ENCODE measurements at regions not wholly inside any gene's neighbourhood (a gene's known extent, or its start where the extent isn't known, plus 50 kb on each side); places are given as distances from the start of the nearest gene placed in this dataset.
"Not testable (repeated sequence)": the region's sequence is repeated elsewhere in the genome, so short reads cannot be mapped to it uniquely, and the experiment has no call there.

- BruUV-seq (replicated peaks): no TSS peak
- Mint-ChIP-seq H3K4me3 (ENCODE audit: unreplicated experiment) (no peak overlapping the region), H3K36me3 (ENCODE audit: insufficient read depth, unreplicated experiment) (no peaks in the 10 kb centered on the region), H3K9me3 (ENCODE audit: unreplicated experiment) (no peaks in the 10 kb centered on the region), H3K27me3 (ENCODE audit: insufficient read depth, unreplicated experiment) (no peaks in the 10 kb centered on the region), H3K4me1 (ENCODE audit: insufficient read depth, unreplicated experiment) (no peaks in the 10 kb centered on the region), H3K27ac (ENCODE audit: low read depth, unreplicated experiment) (no peak overlapping the region)
- intact Hi-C loops (cut with micrococcal nuclease): no loop called here
- ChIA-PET POLR2A (interaction anchor here (0.5 kb wide), 1 partner anchor 261 kb away, joined by 3 read pairs; no protein-coding TSS in a partner anchor), CTCF (no interaction called here)
- TF ChIP-seq CTCF (IDR thresholded peaks at IDR 0.05; ENCODE audit: unreplicated experiment): no peak
- no peak for DNase-seq (ENCODE audit: unreplicated experiment)
These were observed 1504.6 kb upstream of the WWC1 start for GRCh38 chr5:166786889-166787288.

GRCh38 chr5:166788050-166788449, 1503.4 kb upstream of the WWC1 start:
- no peak for DNase-seq (ENCODE audit: unreplicated experiment)
- Mint-ChIP-seq H3K36me3 (ENCODE audit: insufficient read depth, unreplicated experiment) (no peaks in the 10 kb centered on the region), H3K4me1 (ENCODE audit: insufficient read depth, unreplicated experiment) (no peaks in the 10 kb centered on the region), H3K9me3 (ENCODE audit: unreplicated experiment) (no peaks in the 10 kb centered on the region), H3K27me3 (ENCODE audit: insufficient read depth, unreplicated experiment) (no peaks in the 10 kb centered on the region), H3K27ac (ENCODE audit: low read depth, unreplicated experiment) (no peak overlapping the region), H3K4me3 (ENCODE audit: unreplicated experiment) (no peak overlapping the region)
- ChIA-PET POLR2A (no interaction called here), CTCF (interaction anchor here (0.6 to 0.9 kb wide), 2 partner anchors 176 to 187 kb away, joined by 3 read pairs; no protein-coding TSS in a partner anchor)
- intact Hi-C loops (cut with micrococcal nuclease): no loop called here
- no TSS peak for BruUV-seq (replicated peaks)
- no peak for TF ChIP-seq CTCF (IDR thresholded peaks at IDR 0.05; ENCODE audit: unreplicated experiment)

GRCh38 chr5:166795756-166796155, 1495.7 kb upstream of the WWC1 start:
- ChIA-PET CTCF (no interaction called here), POLR2A (interaction anchor here (0.6 kb wide), 1 partner anchor 114 kb away, joined by 3 read pairs; no protein-coding TSS in a partner anchor)
- no TSS peak for BruUV-seq (replicated peaks)
- Mint-ChIP-seq H3K27me3 (ENCODE audit: insufficient read depth, unreplicated experiment) (no peaks in the 10 kb centered on the region), H3K36me3 (ENCODE audit: insufficient read depth, unreplicated experiment) (no peaks in the 10 kb centered on the region), H3K27ac (ENCODE audit: low read depth, unreplicated experiment) (no peak overlapping the region), H3K4me3 (ENCODE audit: unreplicated experiment) (no peak overlapping the region), H3K4me1 (ENCODE audit: insufficient read depth, unreplicated experiment) (no peaks in the 10 kb centered on the region), H3K9me3 (ENCODE audit: unreplicated experiment) (peaks cover 7% of the 10 kb centered on the region)
- no peak for DNase-seq (ENCODE audit: unreplicated experiment)
- intact Hi-C loops (cut with micrococcal nuclease): no loop called here
- no peak for TF ChIP-seq CTCF (IDR thresholded peaks at IDR 0.05; ENCODE audit: unreplicated experiment)

GRCh38 chr5:166803058-166803457, 1488.4 kb upstream of the WWC1 start:
- Mint-ChIP-seq H3K9me3 (ENCODE audit: unreplicated experiment) (peaks cover 20% of the 10 kb centered on the region), H3K27ac (ENCODE audit: low read depth, unreplicated experiment) (no peak overlapping the region), H3K4me1 (ENCODE audit: insufficient read depth, unreplicated experiment) (no peaks in the 10 kb centered on the region), H3K4me3 (ENCODE audit: unreplicated experiment) (no peak overlapping the region), H3K36me3 (ENCODE audit: insufficient read depth, unreplicated experiment) (no peaks in the 10 kb centered on the region), H3K27me3 (ENCODE audit: insufficient read depth, unreplicated experiment) (no peaks in the 10 kb centered on the region)
- ChIA-PET CTCF (no interaction called here), POLR2A (no interaction called here)
- intact Hi-C loops (cut with micrococcal nuclease): no loop called here
- DNase-seq (ENCODE audit: unreplicated experiment): no peak
- BruUV-seq (replicated peaks): no TSS peak
- no peak for TF ChIP-seq CTCF (IDR thresholded peaks at IDR 0.05; ENCODE audit: unreplicated experiment)

GRCh38 chr5:166804223-166804622, 1487.2 kb upstream of the WWC1 start:
- H3K27me3 Mint-ChIP-seq (ENCODE audit: insufficient read depth, unreplicated experiment); intact Hi-C loops (cut with micrococcal nuclease); H3K27ac Mint-ChIP-seq (ENCODE audit: low read depth, unreplicated experiment); H3K36me3 Mint-ChIP-seq (ENCODE audit: insufficient read depth, unreplicated experiment); H3K4me3 Mint-ChIP-seq (ENCODE audit: unreplicated experiment); H3K4me1 Mint-ChIP-seq (ENCODE audit: insufficient read depth, unreplicated experiment); DNase-seq (ENCODE audit: unreplicated experiment); POLR2A ChIA-PET; BruUV-seq (replicated peaks); CTCF ChIA-PET: not testable (repeated sequence)
- peaks cover 14% of the 10 kb centered on the region for H3K9me3 Mint-ChIP-seq (ENCODE audit: unreplicated experiment)

- H3K4me1 Mint-ChIP-seq (ENCODE audit: insufficient read depth, unreplicated experiment); H3K27me3 Mint-ChIP-seq (ENCODE audit: insufficient read depth, unreplicated experiment); DNase-seq (ENCODE audit: unreplicated experiment); BruUV-seq (replicated peaks); intact Hi-C loops (cut with micrococcal nuclease); H3K27ac Mint-ChIP-seq (ENCODE audit: low read depth, unreplicated experiment); POLR2A ChIA-PET; CTCF ChIA-PET; H3K4me3 Mint-ChIP-seq (ENCODE audit: unreplicated experiment); H3K36me3 Mint-ChIP-seq (ENCODE audit: insufficient read depth, unreplicated experiment): not testable (repeated sequence)
- H3K9me3 Mint-ChIP-seq (ENCODE audit: unreplicated experiment): peaks cover 14% of the 10 kb centered on the region
These were observed 1486.8 kb upstream of the WWC1 start for GRCh38 chr5:166804693-166805092.

Data from MCF 10A (cell line).